Left lung (tissue), 4 donors: ENCODE measurements at regions not wholly inside any gene's neighbourhood (a gene's known extent, or its start where the extent isn't known, plus 50 kb on each side); places are given as distances from the start of the nearest gene placed in this dataset.

Experiments
- ATAC-seq: fragments of 200-7000 bp; cut with Tn5 transposase; one replicate; pipeline ENCODE4 v1.9.1; 2020; ENCODE audit warnings: moderate library complexity
- DNase-seq, 4 donors: peaks; one replicate each; pipeline ENCODE4 v3.0.0-alpha.2; 2013 to 2020
- H3K27ac ChIP-seq, 2 donors: fragments of 200-600 bp; sonication (generic) in 1 of 2; one replicate each; pipeline versions ENCODE4 v1.5.0 to v1.8.0; 2020 to 2021
- H3K27me3 ChIP-seq, 2 donors: fragments of 200-600 bp; sonication (generic) in 1 of 2; one replicate each; pipeline versions ENCODE4 v1.5.0 to v1.8.0; 2020 to 2021
- H3K36me3 ChIP-seq, 2 donors: fragments of 200-600 bp; sonication (generic) in 1 of 2; one replicate each; pipeline versions ENCODE4 v1.5.0 to v1.8.0; 2020 to 2021
- H3K4me1 ChIP-seq, 2 donors: fragments of 200-600 bp; one replicate each; pipeline ENCODE4 v1.8.0; 2021
- H3K4me3 ChIP-seq, 2 donors: fragments of 200-600 bp; sonication (generic) in 1 of 2; one replicate each; pipeline versions ENCODE4 v1.5.0 to v1.8.0; 2020 to 2021; ENCODE audit warnings: mild to moderate bottlenecking in 1 of 2
- H3K9me3 ChIP-seq, 2 donors: fragments of 200-600 bp; sonication (generic) in 1 of 2; one replicate each; pipeline versions ENCODE4 v1.5.0 to v1.8.0; 2020 to 2021
- CTCF ChIP-seq, 2 donors: fragments of 200-600 bp; sonication (generic) in 1 of 2; IDR thresholded peaks; one replicate each; pipeline versions ENCODE4 v1.5.0 to v1.8.0; 2021; ENCODE audit warnings: antibody characterized with exemption in 2 of 2
- intact Hi-C, 2 donors: fragments of 100-400 bp; cut with DNase I; formaldehyde crosslinking; loops; one replicate each; pipeline versions ENCODE4 v1.11.2 to v1.14.2; 2022
- donor health status: DM: no; HTN: yes; CAD: no.
- donor health status: DM: no; HTN: no; CAD: no.

GRCh38 chr4:108355186-108355901 is 186.6 kb upstream of the LEF1 start:
- Histone ChIP-seq H3K9me3 (no peaks in the 10 kb centered on the region), H3K4me1 (no peaks in the 10 kb centered on the region), H3K27ac (no peak overlapping the region), H3K36me3 (no peaks in the 10 kb centered on the region), H3K27me3 (no peaks in the 10 kb centered on the region), H3K4me3 (no peak overlapping the region)
- intact Hi-C loops, result no loop called here
- peak in 2 of 4 donors; percentile 5 to 12 for DNase-seq
- no peak for TF ChIP-seq CTCF (IDR thresholded peaks at IDR 0.05)
- ATAC-seq, result no peak

- DNase-seq (no peak), ATAC-seq (no peak)
- H3K9me3 ChIP-seq, result no peaks in the 10 kb centered on the region
- no peaks in the 10 kb centered on the region for H3K4me1 ChIP-seq
- H3K4me3 ChIP-seq, result no peak overlapping the region
- no peak for TF ChIP-seq CTCF (IDR thresholded peaks at IDR 0.05)
- H3K27ac ChIP-seq, result no peak overlapping the region
- no peaks in the 10 kb centered on the region for H3K36me3 ChIP-seq
- intact Hi-C loops, result no loop called here
- H3K27me3 ChIP-seq, result no peaks in the 10 kb centered on the region
These were observed 184.1 kb upstream of the LEF1 start for GRCh38 chr4:108352664-108353308.

- Histone ChIP-seq H3K27me3 (no peaks in the 10 kb centered on the region), H3K4me3 (no peak overlapping the region), H3K36me3 (no peaks in the 10 kb centered on the region), H3K9me3 (no peaks in the 10 kb centered on the region), H3K27ac (no peak overlapping the region), H3K4me1 (no peaks in the 10 kb centered on the region)
- DNase-seq (no peak), ATAC-seq (no peak)
- intact Hi-C loops, result no loop called here
- no peak for TF ChIP-seq CTCF (IDR thresholded peaks at IDR 0.05)
These were observed 183.1 kb upstream of the LEF1 start for GRCh38 chr4:108351791-108352190.

GRCh38 chr4:108350332-108350731 is 181.6 kb upstream of the LEF1 start:
- H3K27ac ChIP-seq, result no peak overlapping the region
- H3K36me3 ChIP-seq, result no peaks in the 10 kb centered on the region
- H3K9me3 ChIP-seq, result no peaks in the 10 kb centered on the region
- DNase-seq, result peak in 1 of 4 donors; percentile 73
- H3K4me1 ChIP-seq, result peaks cover 0 to 4% of the 10 kb centered on the region in 2 donors
- no peak for TF ChIP-seq CTCF (IDR thresholded peaks at IDR 0.05)
- no peaks in the 10 kb centered on the region for H3K27me3 ChIP-seq
- H3K4me3 ChIP-seq, result no peak overlapping the region
- intact Hi-C loops, result no loop called here
- ATAC-seq, result no peak

GRCh38 chr4:108346818-108347210 is 178.1 kb upstream of the LEF1 start:
- Histone ChIP-seq H3K36me3 (no peaks in the 10 kb centered on the region), H3K4me3 (no peak overlapping the region), H3K27ac (no peak overlapping the region), H3K27me3 (no peaks in the 10 kb centered on the region), H3K4me1 (peaks cover 0 to 4% of the 10 kb centered on the region in 2 donors), H3K9me3 (no peaks in the 10 kb centered on the region)
- intact Hi-C loops, result no loop called here
- no peak for ATAC-seq
- no peak for TF ChIP-seq CTCF (IDR thresholded peaks at IDR 0.05)
- no peak for DNase-seq
